ENCODE measurements at regions not wholly inside any gene's neighbourhood (a gene's known extent, or its start where the extent isn't known, plus 50 kb on each side); places are given as distances from the start of the nearest gene placed in this dataset.

DNA sequence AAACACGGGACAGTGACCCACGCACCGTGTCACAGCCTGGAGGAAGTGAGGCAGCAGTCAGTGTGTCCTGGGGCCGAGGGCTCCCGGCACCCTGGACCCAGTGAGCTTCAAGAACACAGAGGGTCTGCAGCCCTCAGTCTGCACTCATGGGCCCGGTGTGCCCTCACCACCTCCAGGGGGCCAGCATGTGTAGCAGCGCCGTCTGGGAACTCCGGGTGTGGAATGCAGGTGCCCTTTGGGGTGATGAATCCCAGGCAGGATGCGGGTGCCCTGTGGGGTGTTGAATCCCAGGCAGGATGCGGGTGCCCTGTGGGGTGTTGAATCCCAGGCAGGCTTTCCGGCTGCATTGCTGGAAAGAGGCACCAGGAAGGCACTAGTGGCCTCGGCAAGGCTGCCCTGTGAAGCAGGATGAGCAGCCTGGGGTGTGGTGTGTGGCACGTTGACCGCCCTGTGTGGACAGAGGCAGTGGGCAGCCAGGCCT, 1399.9 kb downstream of the BRD1 start:
- H3K27ac ChIP-seq (ENCODE audit: poor library complexity, severe bottlenecking): no peak overlapping the region
- no peaks in the 10 kb centered on the region for H3K9me3 ChIP-seq (ENCODE audit: severe bottlenecking)

GRCh38 chr22:48426466-48427380, 1401.0 kb downstream of the BRD1 start:
- ATAC-seq (ENCODE audit: low read depth): no peak
- no peaks in the 10 kb centered on the region for H3K27me3 ChIP-seq (ENCODE audit: insufficient read depth, poor library complexity, severe bottlenecking)
- H3K36me3 ChIP-seq (ENCODE audit: low read depth): no peaks in the 10 kb centered on the region
- no peaks in the 10 kb centered on the region for H3K4me1 ChIP-seq (ENCODE audit: insufficient read depth, poor library complexity, severe bottlenecking)
- no peak overlapping the region for H3K27ac ChIP-seq (ENCODE audit: poor library complexity, severe bottlenecking)
- TF ChIP-seq, protein P1, sequence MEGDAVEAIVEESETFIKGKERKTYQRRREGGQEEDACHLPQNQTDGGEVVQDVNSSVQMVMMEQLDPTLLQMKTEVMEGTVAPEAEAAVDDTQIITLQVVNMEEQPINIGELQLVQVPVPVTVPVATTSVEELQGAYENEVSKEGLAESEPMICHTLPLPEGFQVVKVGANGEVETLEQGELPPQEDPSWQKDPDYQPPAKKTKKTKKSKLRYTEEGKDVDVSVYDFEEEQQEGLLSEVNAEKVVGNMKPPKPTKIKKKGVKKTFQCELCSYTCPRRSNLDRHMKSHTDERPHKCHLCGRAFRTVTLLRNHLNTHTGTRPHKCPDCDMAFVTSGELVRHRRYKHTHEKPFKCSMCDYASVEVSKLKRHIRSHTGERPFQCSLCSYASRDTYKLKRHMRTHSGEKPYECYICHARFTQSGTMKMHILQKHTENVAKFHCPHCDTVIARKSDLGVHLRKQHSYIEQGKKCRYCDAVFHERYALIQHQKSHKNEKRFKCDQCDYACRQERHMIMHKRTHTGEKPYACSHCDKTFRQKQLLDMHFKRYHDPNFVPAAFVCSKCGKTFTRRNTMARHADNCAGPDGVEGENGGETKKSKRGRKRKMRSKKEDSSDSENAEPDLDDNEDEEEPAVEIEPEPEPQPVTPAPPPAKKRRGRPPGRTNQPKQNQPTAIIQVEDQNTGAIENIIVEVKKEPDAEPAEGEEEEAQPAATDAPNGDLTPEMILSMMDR (IDR thresholded peaks at IDR 0.05; ENCODE audit: poor library complexity, severe bottlenecking): no peak
- H3K9me3 ChIP-seq (ENCODE audit: severe bottlenecking): no peaks in the 10 kb centered on the region
- H3K4me3 ChIP-seq (ENCODE audit: severe bottlenecking): no peak overlapping the region
- DNase-seq (ENCODE audit: low spot score): no peak

More for the DNA sequence above, 1399.9 kb downstream of the BRD1 start:
- DNase-seq (ENCODE audit: low spot score): no peak
- no peaks in the 10 kb centered on the region for H3K27me3 ChIP-seq (ENCODE audit: insufficient read depth, poor library complexity, severe bottlenecking)
- H3K4me3 ChIP-seq (ENCODE audit: severe bottlenecking): no peak overlapping the region
- no peaks in the 10 kb centered on the region for H3K4me1 ChIP-seq (ENCODE audit: insufficient read depth, poor library complexity, severe bottlenecking)
- no peak for ATAC-seq (ENCODE audit: low read depth)
- H3K36me3 ChIP-seq (ENCODE audit: low read depth): no peaks in the 10 kb centered on the region
- TF ChIP-seq, protein P1 (IDR thresholded peaks at IDR 0.05; ENCODE audit: poor library complexity, severe bottlenecking): no peak

- Histone ChIP-seq H3K27me3 (ENCODE audit: insufficient read depth, poor library complexity, severe bottlenecking) (no peaks in the 10 kb centered on the region), H3K9me3 (ENCODE audit: severe bottlenecking) (no peaks in the 10 kb centered on the region), H3K4me1 (ENCODE audit: insufficient read depth, poor library complexity, severe bottlenecking) (no peaks in the 10 kb centered on the region), H3K4me3 (ENCODE audit: severe bottlenecking) (no peak overlapping the region), H3K27ac (ENCODE audit: poor library complexity, severe bottlenecking) (no peak overlapping the region), H3K36me3 (ENCODE audit: low read depth) (no peaks in the 10 kb centered on the region)
- TF ChIP-seq, protein P1 (IDR thresholded peaks at IDR 0.05; ENCODE audit: poor library complexity, severe bottlenecking): no peak
- DNase-seq (ENCODE audit: low spot score) (no peak), ATAC-seq (ENCODE audit: low read depth) (no peak)
These were observed 1402.0 kb downstream of the BRD1 start for GRCh38 chr22:48425641-48426040.

- H3K27ac ChIP-seq (ENCODE audit: poor library complexity, severe bottlenecking): no peak overlapping the region
- ATAC-seq (ENCODE audit: low read depth) (no peak), DNase-seq (ENCODE audit: low spot score) (no peak)
- no peaks in the 10 kb centered on the region for H3K4me1 ChIP-seq (ENCODE audit: insufficient read depth, poor library complexity, severe bottlenecking)
- TF ChIP-seq, protein P1 (IDR thresholded peaks at IDR 0.05; ENCODE audit: poor library complexity, severe bottlenecking): no peak
- H3K36me3 ChIP-seq (ENCODE audit: low read depth): no peaks in the 10 kb centered on the region
- no peaks in the 10 kb centered on the region for H3K9me3 ChIP-seq (ENCODE audit: severe bottlenecking)
- H3K4me3 ChIP-seq (ENCODE audit: severe bottlenecking): no peak overlapping the region
- H3K27me3 ChIP-seq (ENCODE audit: insufficient read depth, poor library complexity, severe bottlenecking): no peaks in the 10 kb centered on the region
These were observed 1402.6 kb downstream of the BRD1 start for GRCh38 chr22:48425091-48425506.

- H3K4me1 ChIP-seq (ENCODE audit: insufficient read depth, poor library complexity, severe bottlenecking): no peaks in the 10 kb centered on the region
- ATAC-seq (ENCODE audit: low read depth) (no peak), DNase-seq (ENCODE audit: low spot score) (no peak)
- H3K36me3 ChIP-seq (ENCODE audit: low read depth): no peaks in the 10 kb centered on the region
- H3K27me3 ChIP-seq (ENCODE audit: insufficient read depth, poor library complexity, severe bottlenecking): no peaks in the 10 kb centered on the region
- TF ChIP-seq, protein P1 (IDR thresholded peaks at IDR 0.05; ENCODE audit: poor library complexity, severe bottlenecking): no peak
- H3K27ac ChIP-seq (ENCODE audit: poor library complexity, severe bottlenecking): no peak overlapping the region
- no peaks in the 10 kb centered on the region for H3K9me3 ChIP-seq (ENCODE audit: severe bottlenecking)
- no peak overlapping the region for H3K4me3 ChIP-seq (ENCODE audit: severe bottlenecking)
These were observed 1403.0 kb downstream of the BRD1 start for GRCh38 chr22:48424661-48425060.
